ENCODE measurements at regions not wholly inside any gene's neighbourhood (a gene's known extent, or its start where the extent isn't known, plus 50 kb on each side); places are given as distances from the start of the nearest gene placed in this dataset.
A peak's percentile ranks its signal among the peaks of the same experiment; 100 is the strongest.

- Histone ChIP-seq H3K23me2 (ENCODE audit: low read depth, low read length) (no peaks in the 10 kb centered on the region), H2BK20ac (ENCODE audit: low read length) (no peak overlapping the region), H3K27me3 (replicated peaks in 1 of 4; ENCODE audit: control insufficient read depth in 3 of 4, extremely low read depth in 1 of 4, insufficient read depth in 3 of 4, low read length in 3 of 4) (no peaks in the 10 kb centered on the region), H3K27ac (ENCODE audit: low read depth, low read length) (0 out of 2 replicates have a peak overlapping the region, but pooled peaks have one; percentile 11), H3K4me2 (ENCODE audit: insufficient read depth in 1 of 2, low read depth in 2 of 2, low read length in 2 of 2) (peak overlapping the region; percentile 16 to 47; a peak in 2 of 4 replicates), H3K4me3 (ENCODE audit: extremely low read depth in 1 of 4, insufficient read depth in 2 of 4, low read depth in 3 of 4, low read length in 4 of 4) (no peak overlapping the region), H2BK15ac (ENCODE audit: low read length) (no peak overlapping the region), H3K14ac (ENCODE audit: insufficient read length) (no peak overlapping the region), H3K79me2 (ENCODE audit: control insufficient read depth in 1 of 2, insufficient read depth in 2 of 2, low read length in 2 of 2) (no peaks in the 10 kb centered on the region), H3K4ac (replicated peaks; ENCODE audit: insufficient read length, low read depth, low read length) (no peak overlapping the region), H2AK5ac (ENCODE audit: low read depth, low read length) (no peak overlapping the region), H3K23ac (ENCODE audit: insufficient read length) (no peak overlapping the region), H3K36me3 (ENCODE audit: control insufficient read depth in 2 of 4, insufficient read depth in 4 of 4, low read length in 3 of 4) (no peaks in the 10 kb centered on the region), H3K18ac (ENCODE audit: extremely low read depth, low read length) (no peak overlapping the region), H4K5ac (ENCODE audit: insufficient read length, low read depth, low read length) (no peak overlapping the region), H4K91ac (replicated peaks; ENCODE audit: insufficient read length, low read length) (no peak overlapping the region), H3K79me1 (ENCODE audit: low read depth, low read length) (no peaks in the 10 kb centered on the region), H2BK120ac (replicated peaks; ENCODE audit: low read depth, low read length) (no peak overlapping the region), H4K20me1 (replicated peaks in 1 of 2; ENCODE audit: control insufficient read depth in 1 of 2, insufficient read depth in 2 of 2, low read length in 2 of 2) (no peaks in the 10 kb centered on the region), H3K4me1 (replicated peaks in 1 of 4; ENCODE audit: control insufficient read depth in 3 of 4, insufficient read depth in 4 of 4, low read length in 3 of 4) (peaks cover 2 to 8% (median 5%) of the 10 kb centered on the region in 4 experiments; a peak in 5 of 7 replicates), H3K9ac (replicated peaks in 1 of 4; ENCODE audit: extremely low read depth in 1 of 4, low read depth in 3 of 4, low read length in 3 of 4) (no peak overlapping the region; a peak in 1 of 7 replicates), H2BK5ac (ENCODE audit: low read depth, low read length) (no peak overlapping the region), H2AFZ (ENCODE audit: low read length) (peak overlapping the region; percentile 87; the same call in 1 of the 2 replicates), H4K8ac (ENCODE audit: extremely low read depth, insufficient read depth, low read length) (no peak overlapping the region), H2BK12ac (ENCODE audit: low read depth, low read length) (no peak overlapping the region; the same call in 1 of the 2 replicates), H3K56ac (replicated peaks; ENCODE audit: insufficient read length, low read depth, low read length) (no peak overlapping the region), H3K9me3 (ENCODE audit: insufficient read depth in 2 of 2, low read depth in 1 of 2, low read length in 1 of 2) (no peaks in the 10 kb centered on the region)
- FAIRE-seq (peak; percentile 83), DNase-seq (ENCODE audit: low read depth in 1 of 2, low spot score in 2 of 2) (no peak)
- 31% methylated on average over 3 of the region's 3 CpGs; no CpG with 5 or more reads in 1 of the 2 experiments for WGBS, 2 experiments (ENCODE audit: extremely low coverage in 1 of 2, insufficient coverage in 1 of 2, insufficient read length in 1 of 2, insufficient replicate concordance in 2 of 2, low coverage in 1 of 2, low lambda C conversion rate in 2 of 2, missing lambda C conversion rate in 1 of 2)
- CTCF ChIA-PET (ENCODE audit: partially characterized antibody), result interaction anchor here (0.8 to 2.4 kb wide), 3 partner anchors 28 to 284 kb away, joined by 3 to 7 read pairs (median 3); no protein-coding TSS in a partner anchor
- POLR2A ChIA-PET (ENCODE audit: partially characterized antibody), result interaction anchor here (0.7 to 1.6 kb wide), 2 partner anchors 9 to 113 kb away, joined by 3 read pairs; no protein-coding TSS in a partner anchor
- no peak for TF ChIP-seq RAD21 (IDR thresholded peaks at IDR 0.05 in 1 of 2, conservative IDR thresholded peaks at IDR 0.05 in 1 of 2; ENCODE audit: low read depth in 2 of 2, low read length in 2 of 2)
- no peak for TF ChIP-seq CEBPB (IDR thresholded peaks at IDR 0.05; ENCODE audit: low read depth, low read length)
- TF ChIP-seq JUN (IDR thresholded peaks at IDR 0.05; ENCODE audit: low read depth, low read length), result no peak
- TF ChIP-seq EP300 (IDR thresholded peaks at IDR 0.05; ENCODE audit: borderline replicate concordance in 1 of 2, low read depth in 2 of 2, low read length in 2 of 2), result peak in 1 of 2 experiments; percentile 68; a peak in 1 of 3 replicates
- TF ChIP-seq RNF2 (IDR thresholded peaks at IDR 0.05; ENCODE audit: borderline replicate concordance, low read depth, low read length, missing control alignments, poor library complexity, severe bottlenecking), result no peak
- TF ChIP-seq CTBP2 (IDR thresholded peaks at IDR 0.05; ENCODE audit: borderline replicate concordance, insufficient read depth, insufficient read length, low read length), result no peak
- peak in 1 of 2 experiments; percentile 40; a peak in 1 of 3 replicates for TF ChIP-seq POLR2A (IDR thresholded peaks at IDR 0.05; ENCODE audit: control extremely low read depth in 1 of 2, low read depth in 2 of 2, low read length in 2 of 2)
- peak; percentile 71; the same call in 1 of the 2 replicates for TF ChIP-seq SP1 (IDR thresholded peaks at IDR 0.05; ENCODE audit: low read depth, low read length)
- peak; percentile 49 for TF ChIP-seq ASH2L (IDR thresholded peaks at IDR 0.05; ENCODE audit: low read length)
- peak; percentile 96 for TF ChIP-seq TEAD4 (IDR thresholded peaks at IDR 0.05; ENCODE audit: low read depth, low read length)
Observed at GRCh38 chr7:92916770-92917224, 80.4 kb upstream of the CDK6 start.
